ENCODE measurements at regions not wholly inside any gene's neighbourhood (a gene's known extent, or its start where the extent isn't known, plus 50 kb on each side); places are given as distances from the start of the nearest gene placed in this dataset.
A peak's percentile ranks its signal among the peaks of the same experiment; 100 is the strongest.
"Not testable (repeated sequence)": the region's sequence is repeated elsewhere in the genome, so short reads cannot be mapped to it uniquely, and the experiment has no call there.

GRCh38 chr2:235105821-235106359 is 154.1 kb downstream of the SH3BP4 start:
- no peak for TF ChIP-seq CTCF (IDR thresholded peaks at IDR 0.05; ENCODE audit: control insufficient read depth, extremely low read depth, insufficient read depth)
- no peak overlapping the region for H3K4me3 ChIP-seq (ENCODE audit: low read depth, low read length)
- no peak for DNase-seq (ENCODE audit: low read depth)

GRCh38 chr2:235106874-235107639 is 155.2 kb downstream of the SH3BP4 start:
- no peak for DNase-seq (ENCODE audit: low read depth)
- peak; percentile 71 for TF ChIP-seq CTCF (IDR thresholded peaks at IDR 0.05; ENCODE audit: control insufficient read depth, extremely low read depth, insufficient read depth)
- H3K4me3 ChIP-seq (ENCODE audit: low read depth, low read length), result no peak overlapping the region

GRCh38 chr2:235107640-235107951 is 155.8 kb downstream of the SH3BP4 start:
- DNase-seq (ENCODE audit: low read depth), result no peak
- TF ChIP-seq CTCF (IDR thresholded peaks at IDR 0.05; ENCODE audit: control insufficient read depth, extremely low read depth, insufficient read depth), result no peak
- H3K4me3 ChIP-seq (ENCODE audit: low read depth, low read length), result no peak overlapping the region

GRCh38 chr2:235109561-235109960 is 157.7 kb downstream of the SH3BP4 start:
- DNase-seq (ENCODE audit: low read depth); H3K4me3 ChIP-seq (ENCODE audit: low read depth, low read length): not testable (repeated sequence)

GRCh38 chr2:235112365-235112764 is 160.5 kb downstream of the SH3BP4 start:
- no peak overlapping the region for H3K4me3 ChIP-seq (ENCODE audit: low read depth, low read length)
- no peak for TF ChIP-seq CTCF (IDR thresholded peaks at IDR 0.05; ENCODE audit: control insufficient read depth, extremely low read depth, insufficient read depth)
- DNase-seq (ENCODE audit: low read depth), result no peak

GRCh38 chr2:235113854-235114253 is 162.0 kb downstream of the SH3BP4 start:
- DNase-seq (ENCODE audit: low read depth), result no peak
- no peak for TF ChIP-seq CTCF (IDR thresholded peaks at IDR 0.05; ENCODE audit: control insufficient read depth, extremely low read depth, insufficient read depth)
- H3K4me3 ChIP-seq (ENCODE audit: low read depth, low read length), result no peak overlapping the region

- DNase-seq (ENCODE audit: low read depth), result no peak
- TF ChIP-seq CTCF (IDR thresholded peaks at IDR 0.05; ENCODE audit: control insufficient read depth, extremely low read depth, insufficient read depth), result no peak
- H3K4me3 ChIP-seq (ENCODE audit: low read depth, low read length), result no peak overlapping the region
Observed at GRCh38 chr2:235114286-235114685, 162.5 kb downstream of the SH3BP4 start.

Measured in LNCaP clone FGC (cell line).